Erythroblast (primary cell): ENCODE measurements at regions not wholly inside any gene's neighbourhood (a gene's known extent, or its start where the extent isn't known, plus 50 kb on each side); places are given as distances from the start of the nearest gene placed in this dataset.

Source experiments
- DNase-seq, 2 experiments: peaks; one replicate each; lab custom pipeline; 2025; lab: John Stamatoyannopoulos, UW
- GATA1 ChIP-seq: IDR thresholded peaks from 2 replicates; pipeline ENCODE4 v1.6.1; 2011; ENCODE audit warnings: low read depth, mild to moderate bottlenecking, control low read depth, low read length, moderate library complexity
- POLR2A ChIP-seq: IDR thresholded peaks from 2 replicates; pipeline ENCODE4 v1.6.1; 2011; ENCODE audit warnings: mild to moderate bottlenecking, low read length

GRCh38 chr1:79290927-79291474 is 284.5 kb upstream of the ADGRL4 start:
- TF ChIP-seq GATA1 (no peak), POLR2A (no peak)
- no peak for DNase-seq

GRCh38 chr1:79287982-79288381 is 281.5 kb upstream of the ADGRL4 start:
- TF ChIP-seq GATA1 (no peak), POLR2A (no peak)
- no peak for DNase-seq

GRCh38 chr1:79285667-79286066 is 279.1 kb upstream of the ADGRL4 start:
- no peak for TF ChIP-seq GATA1
- no peak for TF ChIP-seq POLR2A
- DNase-seq: no peak

- no peak for TF ChIP-seq POLR2A
- no peak for TF ChIP-seq GATA1
- DNase-seq: no peak
Observed at GRCh38 chr1:79283451-79283850, 276.9 kb upstream of the ADGRL4 start.

GRCh38 chr1:79281442-79281841 is 274.9 kb upstream of the ADGRL4 start:
- DNase-seq: no peak
- TF ChIP-seq GATA1: no peak
- no peak for TF ChIP-seq POLR2A

GRCh38 chr1:79271759-79272158 is 265.2 kb upstream of the ADGRL4 start:
- TF ChIP-seq GATA1: no peak
- no peak for TF ChIP-seq POLR2A
- no peak for DNase-seq

- no peak for TF ChIP-seq POLR2A
- no peak for TF ChIP-seq GATA1
- DNase-seq: no peak
Observed at GRCh38 chr1:79264975-79265818, 258.7 kb upstream of the ADGRL4 start.

- TF ChIP-seq GATA1 (no peak), POLR2A (no peak)
- DNase-seq: no peak
Observed at GRCh38 chr1:79264285-79264684, 257.8 kb upstream of the ADGRL4 start.

- no peak for DNase-seq
- TF ChIP-seq POLR2A (no peak), GATA1 (no peak)
Observed at GRCh38 chr1:79262745-79263258, 256.3 kb upstream of the ADGRL4 start.

- no peak for DNase-seq
- no peak for TF ChIP-seq GATA1
- no peak for TF ChIP-seq POLR2A
Observed at GRCh38 chr1:79259390-79260336, 253.1 kb upstream of the ADGRL4 start.

- DNase-seq: no peak
- TF ChIP-seq POLR2A: no peak
- no peak for TF ChIP-seq GATA1
Observed at GRCh38 chr1:79255421-79255820, 248.9 kb upstream of the ADGRL4 start.

- DNase-seq: no peak
- TF ChIP-seq POLR2A (no peak), GATA1 (no peak)
Observed at GRCh38 chr1:79252598-79252997, 246.1 kb upstream of the ADGRL4 start.

GRCh38 chr1:79239840-79240239 is 233.3 kb upstream of the ADGRL4 start:
- no peak for DNase-seq
- no peak for TF ChIP-seq POLR2A
- TF ChIP-seq GATA1: no peak

GRCh38 chr1:79235301-79236002 is 228.9 kb upstream of the ADGRL4 start:
- DNase-seq: no peak

More at GRCh38 chr1:79235301-79236002, 228.9 kb upstream of the ADGRL4 start:
- TF ChIP-seq GATA1 (no peak), POLR2A (no peak)
